HG02852 (cell line): ENCODE measurements at regions not wholly inside any gene's neighbourhood (a gene's known extent, or its start where the extent isn't known, plus 50 kb on each side); places are given as distances from the start of the nearest gene placed in this dataset.
A peak's percentile ranks its signal among the peaks of the same experiment; 100 is the strongest.
"Not testable (repeated sequence)": the region's sequence is repeated elsewhere in the genome, so short reads cannot be mapped to it uniquely, and the experiment has no call there.

ENCODE experiments used
- ATAC-seq: cut with Tn5 transposase; IDR thresholded peaks from one replicate; pipeline ENCODE4 v1.9.1; 2021; ENCODE audit warnings: mild to moderate bottlenecking, moderate library complexity; ENCODE audit not compliant: unreplicated experiment

DNA sequence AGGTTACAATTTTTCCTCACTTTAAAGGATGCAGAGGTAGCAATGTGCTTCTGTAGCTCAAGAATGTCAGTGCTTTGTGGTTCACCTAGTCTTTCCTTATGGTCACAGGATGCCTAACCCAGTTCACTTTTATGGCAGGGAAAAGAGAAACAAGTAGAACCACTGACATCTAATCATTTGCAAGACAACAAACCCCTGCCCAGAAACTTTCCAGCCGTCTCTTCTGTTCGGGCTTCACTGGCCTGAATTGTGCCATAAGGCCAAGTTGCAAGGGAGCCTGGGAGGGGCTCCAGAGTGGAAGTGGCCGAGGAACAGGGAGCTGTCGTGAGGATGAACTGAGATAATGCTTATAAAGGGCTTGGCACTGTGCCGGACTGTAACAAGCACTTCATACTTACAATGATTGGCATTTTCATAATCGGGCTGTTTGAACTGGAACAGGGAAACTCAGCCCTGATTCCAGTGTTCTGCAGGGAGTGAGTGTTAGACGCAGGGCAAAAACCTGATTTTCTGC lies 212.6 kb downstream of the BCAS1 start:
- no peak for ATAC-seq

- no peak for ATAC-seq
Observed at GRCh38 chr20:53856300-53857295, 213.8 kb downstream of the BCAS1 start.

- no peak for ATAC-seq
Observed at GRCh38 chr20:53855733-53856132, 214.7 kb downstream of the BCAS1 start.

DNA sequence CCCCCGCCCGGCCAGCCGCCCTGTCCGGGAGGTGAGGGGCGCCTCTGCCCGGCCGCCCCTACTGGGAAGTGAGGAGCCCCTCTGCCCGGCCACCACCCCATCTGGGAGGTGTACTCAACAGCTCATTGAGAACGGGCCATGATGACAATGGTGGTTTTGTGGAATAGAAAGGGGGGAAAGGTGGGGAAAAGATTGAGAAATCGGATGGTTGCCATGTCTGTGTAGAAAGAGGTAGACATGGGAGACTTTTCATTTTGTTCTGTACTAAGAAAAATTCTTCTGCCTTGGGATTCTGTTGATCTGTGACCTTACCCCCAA lies 215.8 kb downstream of the BCAS1 start:
- ATAC-seq, result not testable (repeated sequence)

- ATAC-seq, result no peak
Observed at GRCh38 chr20:53853111-53853713, 217.2 kb downstream of the BCAS1 start.

DNA sequence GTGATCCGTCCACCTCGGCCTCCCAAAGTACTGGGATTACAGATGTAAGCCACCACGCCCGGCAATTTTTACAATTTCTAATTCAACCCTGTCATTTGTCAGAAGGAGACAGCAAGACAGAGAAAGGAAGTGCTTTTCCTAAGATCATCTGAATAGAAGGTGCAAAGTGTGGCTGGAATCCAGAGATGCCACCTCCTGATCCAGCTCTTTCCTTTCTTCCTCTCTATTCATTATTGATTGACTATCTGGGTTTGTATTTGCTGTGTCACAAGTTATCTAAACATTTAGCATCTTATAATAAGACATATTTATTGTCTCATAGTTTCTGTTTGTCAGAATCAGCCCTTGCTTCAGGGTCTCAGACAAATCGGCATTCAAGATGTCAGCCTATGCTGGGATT lies 217.7 kb downstream of the BCAS1 start:
- ATAC-seq, result no peak

DNA sequence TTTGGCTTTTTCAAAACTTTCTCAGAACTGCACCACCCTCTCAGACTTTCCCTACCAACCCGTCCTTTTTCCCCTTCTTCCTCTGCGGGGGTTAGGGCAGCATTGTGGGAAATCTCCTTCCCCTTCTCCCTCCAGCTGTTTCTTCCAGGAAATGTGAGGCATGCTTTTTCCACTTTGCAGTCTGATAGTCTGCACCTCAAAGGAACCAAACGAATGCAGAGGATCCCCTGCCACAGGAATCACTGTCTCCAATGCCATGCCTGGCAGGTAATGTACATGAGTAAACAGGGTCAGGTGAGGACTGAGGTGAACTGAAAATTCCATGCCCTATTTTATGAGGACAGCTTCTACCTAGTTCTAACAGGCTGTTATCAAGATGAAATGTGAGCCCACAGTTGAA lies 218.4 kb downstream of the BCAS1 start:
- no peak for ATAC-seq

DNA sequence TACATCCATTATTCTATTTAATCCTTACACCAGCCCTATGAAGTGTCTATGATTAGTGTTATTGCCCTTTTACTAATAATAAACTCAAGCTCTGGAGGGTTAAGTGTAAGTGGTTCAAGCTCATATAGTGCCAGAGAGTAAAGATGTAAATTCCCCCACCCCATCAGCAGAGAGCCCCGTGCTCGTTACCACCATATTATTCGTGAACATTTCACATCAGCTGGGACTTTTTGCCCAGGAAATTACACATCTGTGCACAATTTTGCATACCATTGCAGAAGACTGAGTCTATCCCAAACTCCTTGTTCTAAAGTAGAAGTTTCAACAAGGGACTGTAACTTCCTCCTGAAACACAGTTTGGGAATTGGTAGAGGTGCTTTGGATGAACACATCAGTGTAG lies 220.1 kb downstream of the BCAS1 start:
- no peak for ATAC-seq

DNA sequence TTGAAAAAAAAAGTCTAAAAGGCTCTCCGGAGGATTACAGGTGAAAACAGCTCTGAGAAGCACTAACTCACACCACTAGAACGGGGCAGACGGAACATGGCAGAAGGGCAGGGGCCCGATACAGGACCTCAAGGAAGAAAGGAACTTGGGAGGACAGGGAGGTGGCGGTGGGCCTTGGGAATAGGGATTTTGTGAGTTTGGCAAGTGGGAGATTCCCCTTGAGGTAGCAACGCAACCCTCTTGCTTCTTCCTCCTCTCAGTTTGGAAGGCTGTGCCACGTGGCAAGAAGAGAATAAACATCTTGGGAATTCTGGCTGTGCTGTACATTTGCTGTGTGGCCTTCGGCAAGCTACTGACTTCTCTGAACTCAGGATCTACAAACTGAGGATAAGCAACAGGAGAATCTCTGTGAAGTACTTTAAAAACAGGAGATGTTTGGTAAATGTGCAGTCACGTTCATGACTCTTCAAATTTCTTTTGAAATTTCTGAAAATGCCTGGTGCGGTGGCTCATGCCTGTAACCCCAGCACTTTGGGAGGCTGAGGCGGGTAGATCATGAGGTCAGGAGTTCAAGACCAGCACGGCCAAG lies 220.8 kb downstream of the BCAS1 start:
- ATAC-seq, result no peak

- ATAC-seq, result no peak
Observed at GRCh38 chr20:53848304-53848703, 222.1 kb downstream of the BCAS1 start.

GRCh38 chr20:53847837-53848170 lies 222.6 kb downstream of the BCAS1 start:
- no peak for ATAC-seq

DNA sequence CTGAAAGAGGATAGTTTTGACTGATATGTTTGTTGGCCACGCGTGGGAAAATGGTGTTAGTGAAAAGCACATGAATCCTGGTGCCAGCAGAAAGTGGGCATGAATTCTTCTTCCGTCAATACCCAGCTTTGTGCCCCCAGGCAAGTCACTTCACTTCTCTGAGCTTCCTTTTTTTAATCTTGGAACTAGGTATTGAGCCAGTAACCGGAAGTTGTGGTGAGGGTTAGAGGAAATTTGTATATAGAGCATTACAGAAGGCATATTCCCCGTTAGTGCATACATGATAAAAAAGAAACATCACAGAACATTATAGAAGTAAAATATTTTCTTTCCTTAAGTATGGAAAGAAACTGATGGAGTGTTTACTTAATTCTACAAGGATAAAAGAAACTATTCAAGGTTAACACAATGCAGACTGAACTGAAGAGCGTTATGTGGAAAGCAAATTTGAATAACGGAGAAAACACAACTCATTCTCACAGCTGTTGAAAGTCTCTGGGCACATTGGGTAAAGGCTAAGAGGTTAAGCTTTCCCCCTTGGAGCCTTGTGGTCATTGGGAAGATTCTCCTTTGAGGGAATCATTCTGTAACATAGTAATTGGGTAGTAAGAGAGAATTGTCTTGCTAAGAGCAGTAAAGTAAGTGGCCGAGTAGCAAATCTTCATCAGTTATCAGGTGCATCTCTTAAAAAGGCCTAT lies 223.1 kb downstream of the BCAS1 start:
- ATAC-seq, result no peak

GRCh38 chr20:53846640-53847039 lies 223.8 kb downstream of the BCAS1 start:
- no peak for ATAC-seq

DNA sequence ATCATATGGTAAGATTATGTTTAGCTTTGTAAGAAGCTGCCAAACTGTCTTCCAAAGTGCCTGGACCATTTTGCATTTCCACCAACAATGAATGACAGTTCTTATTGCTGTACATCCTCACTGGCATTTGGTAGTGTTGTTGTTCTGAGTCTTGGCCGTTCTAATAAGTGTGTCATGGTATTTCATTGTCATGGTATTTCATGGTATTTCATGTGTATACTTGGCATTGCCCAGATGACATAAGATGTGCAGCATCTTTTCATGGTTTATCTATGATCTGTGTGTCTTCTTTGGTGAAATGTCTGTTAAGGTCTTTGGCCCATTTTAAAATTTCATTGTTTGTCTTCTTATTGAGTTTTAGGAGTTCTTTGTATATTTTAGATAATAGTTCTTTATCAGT lies 224.4 kb downstream of the BCAS1 start:
- no peak for ATAC-seq

DNA sequence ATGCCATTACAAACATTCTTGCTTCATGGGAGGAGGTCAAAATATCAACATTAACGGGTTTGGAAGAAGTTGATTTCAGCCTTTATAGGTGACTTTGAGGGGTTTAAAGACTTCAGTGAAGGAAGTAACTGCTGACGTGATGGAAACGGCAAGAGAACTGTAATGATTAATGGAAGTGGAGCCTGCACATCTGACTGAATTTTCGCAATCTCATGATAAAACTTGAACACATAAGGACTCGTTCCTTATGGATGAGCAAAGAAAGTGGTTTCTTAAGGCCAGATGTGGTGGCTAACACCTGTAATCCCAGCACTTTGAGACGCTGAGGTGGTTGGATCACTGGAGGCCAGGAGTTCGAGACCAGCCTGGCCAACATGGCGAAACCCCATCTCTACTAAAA lies 226.1 kb downstream of the BCAS1 start:
- ATAC-seq, result no peak

DNA sequence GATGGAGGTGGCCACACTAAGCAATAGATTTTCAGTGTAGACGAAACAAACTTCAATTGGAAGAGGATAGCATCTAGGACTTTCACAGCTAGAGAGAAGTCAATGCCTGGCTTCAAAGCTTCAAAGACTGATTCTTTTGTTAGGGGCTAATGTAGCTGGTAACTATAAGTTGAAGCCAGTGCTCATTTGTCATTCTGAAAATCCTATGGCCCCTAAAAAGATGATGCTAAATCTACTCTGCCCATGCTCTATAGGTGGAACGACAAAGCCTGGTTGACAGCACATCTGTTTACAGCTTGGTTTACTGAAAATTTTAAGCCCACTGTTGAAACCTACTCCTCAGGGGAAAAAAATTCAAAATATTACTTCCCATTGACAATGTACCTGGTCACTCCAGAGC lies 226.7 kb downstream of the BCAS1 start:
- no peak for ATAC-seq

DNA sequence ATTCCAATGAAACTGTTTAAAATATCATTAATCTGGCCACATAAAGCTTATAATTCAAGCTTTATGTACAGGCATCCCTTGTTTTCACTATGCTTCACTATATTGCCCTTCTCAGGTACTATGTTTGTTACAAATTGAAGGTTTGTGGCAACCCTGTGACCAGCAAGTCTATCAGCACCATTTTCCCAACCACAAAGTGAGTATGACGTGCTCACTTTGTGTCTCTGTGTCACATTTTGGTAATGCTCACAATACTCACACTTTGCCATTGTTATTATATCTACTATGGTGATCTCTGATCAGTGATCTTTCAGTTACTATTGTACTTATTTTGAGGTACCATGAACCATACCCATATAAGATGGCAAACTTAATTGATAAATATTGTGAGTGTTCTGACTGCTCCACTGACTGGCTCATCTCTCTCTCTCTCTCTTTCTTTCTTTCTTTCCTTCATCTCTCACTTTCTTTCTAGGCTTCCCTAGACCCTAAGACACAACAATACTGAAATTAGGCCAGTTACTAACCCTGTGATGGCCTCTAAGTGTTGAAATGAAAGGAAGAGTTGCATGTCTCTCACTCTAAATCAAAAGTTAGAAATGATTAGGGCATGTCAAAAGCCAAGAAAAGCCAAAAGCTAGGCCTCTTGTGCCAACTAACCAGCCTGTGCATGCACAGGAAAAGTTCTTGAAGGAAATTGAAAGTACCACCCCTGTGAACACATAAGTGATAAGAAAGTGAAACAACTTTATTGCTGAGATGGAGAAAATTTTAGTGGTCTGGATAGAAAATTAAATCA lies 227.9 kb downstream of the BCAS1 start:
- no peak for ATAC-seq

GRCh38 chr20:53841741-53842140 lies 228.7 kb downstream of the BCAS1 start:
- no peak for ATAC-seq

DNA sequence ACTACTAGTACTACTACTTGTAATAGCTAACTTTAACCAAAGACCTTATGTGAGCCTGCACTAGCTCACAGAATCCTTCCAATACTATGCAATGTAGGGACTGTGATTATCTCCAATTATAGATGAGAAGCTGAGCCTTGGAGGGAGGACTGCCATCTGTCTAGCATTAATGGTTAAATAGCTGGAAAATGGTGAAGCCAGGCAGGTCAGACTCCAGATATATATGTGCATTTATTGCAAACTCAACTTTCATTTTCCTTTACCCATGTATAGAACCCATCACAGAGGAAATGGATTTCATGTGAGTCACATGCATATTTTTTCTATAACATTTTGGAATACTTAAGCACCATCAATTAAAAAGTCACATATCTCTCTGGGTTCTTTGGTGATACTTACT lies 229.9 kb downstream of the BCAS1 start:
- ATAC-seq, result no peak

- ATAC-seq, result peak; percentile 59
Observed at GRCh38 chr20:53839423-53840176, 230.8 kb downstream of the BCAS1 start.
